ENCODE measurements at regions not wholly inside any gene's neighbourhood (a gene's known extent, or its start where the extent isn't known, plus 50 kb on each side); places are given as distances from the start of the nearest gene placed in this dataset.
"Not testable (repeated sequence)": the region's sequence is repeated elsewhere in the genome, so short reads cannot be mapped to it uniquely, and the experiment has no call there.

DNA sequence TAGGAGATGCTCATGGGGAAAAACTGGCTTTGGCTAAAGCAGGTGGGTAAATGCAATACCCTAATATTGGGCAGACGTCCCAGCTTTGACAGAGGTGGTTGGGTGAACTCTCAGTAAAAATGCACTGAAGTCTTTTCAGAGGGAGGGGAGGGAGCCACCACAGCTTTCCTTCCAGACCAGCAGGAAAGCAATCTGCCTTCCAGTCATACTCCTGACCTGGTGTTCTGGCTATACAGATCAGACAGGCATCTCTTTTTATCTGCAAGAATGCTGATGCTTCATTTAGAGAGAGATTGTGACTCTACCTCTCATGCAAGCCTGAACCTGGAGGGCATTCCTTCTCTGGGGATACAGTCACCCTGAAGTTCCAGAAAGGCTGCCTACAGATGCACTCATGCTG lies 52.6 kb upstream of the ICA1 start:
- no peak for DNase-seq

DNA sequence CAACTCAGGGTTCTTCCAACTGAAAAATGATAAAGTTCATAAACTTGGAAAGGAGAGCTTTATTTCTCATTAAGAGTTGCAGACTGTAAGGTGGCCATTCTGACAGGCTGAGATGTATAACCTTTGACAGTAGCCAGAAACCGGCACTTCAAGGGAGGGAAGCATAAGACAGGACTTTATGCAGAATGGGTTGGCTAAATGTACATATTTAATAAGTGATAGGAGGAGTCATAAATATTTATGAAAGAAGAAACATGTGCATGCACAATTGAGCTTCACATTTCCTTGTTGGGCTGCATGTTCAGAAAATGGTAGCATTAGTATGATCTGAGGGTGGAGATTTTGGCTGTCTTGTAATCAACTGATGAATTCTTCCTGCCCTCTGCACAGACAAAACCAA lies 57.1 kb upstream of the ICA1 start:
- DNase-seq: no peak

DNA sequence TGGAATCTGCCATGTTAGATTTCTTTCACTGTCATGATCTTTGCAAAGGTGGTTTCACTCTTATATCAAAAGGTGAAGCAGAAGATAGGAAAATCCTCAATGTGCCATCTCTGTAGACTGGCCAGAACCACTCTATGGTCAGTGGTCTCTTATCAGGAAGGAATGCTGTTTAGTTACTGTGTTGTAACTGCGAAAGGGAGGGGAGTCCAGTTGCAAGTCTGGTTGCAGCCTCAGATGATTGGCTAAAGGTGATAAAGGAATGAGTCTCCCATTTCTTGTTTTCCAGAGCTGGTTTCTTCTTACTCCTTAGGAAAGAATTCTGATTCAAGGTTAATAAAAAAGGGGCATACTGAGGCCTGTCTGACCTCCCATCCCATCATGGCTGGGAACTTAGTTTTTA lies 58.2 kb upstream of the ICA1 start:
- no peak for DNase-seq

DNA sequence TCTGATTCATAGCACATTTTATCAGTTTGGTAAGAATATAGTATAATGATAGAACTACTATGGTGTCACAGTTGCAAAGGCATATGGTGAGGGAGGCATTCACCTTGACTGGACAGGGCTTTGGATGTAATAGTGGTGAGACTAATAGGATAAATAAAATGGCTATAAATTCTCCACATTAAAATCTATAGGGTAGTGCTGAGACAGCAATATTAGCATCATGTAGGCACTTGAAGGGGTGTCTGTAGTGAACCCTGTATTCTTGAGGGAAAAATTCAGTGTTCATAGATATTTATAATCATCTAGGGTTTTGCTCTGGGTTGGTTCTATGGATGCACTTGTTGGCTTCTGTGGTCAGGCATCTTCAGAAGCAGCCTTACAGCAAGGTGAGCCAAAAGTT lies 59.3 kb upstream of the ICA1 start:
- DNase-seq: no peak

GRCh38 chr7:8322667-8323066 lies 60.7 kb upstream of the ICA1 start:
- no peak for DNase-seq

DNA sequence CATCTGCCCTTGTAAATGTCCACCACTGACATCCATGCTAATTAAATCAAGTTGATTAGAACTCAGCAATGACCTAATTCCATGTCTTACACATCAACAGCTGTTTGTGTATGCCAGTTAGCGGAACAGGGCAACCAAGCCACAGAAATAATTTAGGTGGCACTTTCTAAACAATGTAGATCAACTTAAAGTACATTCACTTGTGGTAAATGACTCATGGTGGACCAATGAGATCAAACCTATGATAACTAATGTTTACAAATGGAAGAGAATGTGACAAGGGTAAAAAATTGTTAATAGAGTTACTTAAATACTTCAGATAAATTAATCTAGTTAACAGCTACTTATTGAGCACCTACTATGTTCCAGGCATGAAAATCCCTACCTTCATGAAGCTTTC lies 63.1 kb upstream of the ICA1 start:
- no peak for DNase-seq

GRCh38 chr7:8327199-8327598 lies 65.2 kb upstream of the ICA1 start:
- DNase-seq: no peak

DNA sequence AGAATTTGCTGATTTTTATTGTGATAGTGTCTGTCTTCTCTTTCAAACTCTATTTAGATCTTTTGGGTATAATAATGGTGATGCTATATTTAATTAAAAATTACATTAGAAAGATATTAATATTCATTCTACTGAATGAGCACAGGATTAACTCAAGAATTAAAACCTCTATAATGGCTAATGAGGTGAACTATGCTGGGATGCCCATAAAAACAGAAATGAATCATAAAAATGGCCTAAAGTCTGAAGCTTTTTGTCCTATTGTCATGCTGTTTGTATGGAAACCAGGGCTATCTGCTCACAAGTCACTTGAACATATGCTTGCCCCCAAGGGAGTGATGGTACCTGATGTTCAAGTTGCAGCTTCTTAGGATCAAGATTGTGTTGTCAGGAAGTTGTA lies 76.2 kb upstream of the ICA1 start:
- DNase-seq: no peak

- DNase-seq: no peak
Observed at GRCh38 chr7:8343556-8343955, 81.6 kb upstream of the ICA1 start.

DNA sequence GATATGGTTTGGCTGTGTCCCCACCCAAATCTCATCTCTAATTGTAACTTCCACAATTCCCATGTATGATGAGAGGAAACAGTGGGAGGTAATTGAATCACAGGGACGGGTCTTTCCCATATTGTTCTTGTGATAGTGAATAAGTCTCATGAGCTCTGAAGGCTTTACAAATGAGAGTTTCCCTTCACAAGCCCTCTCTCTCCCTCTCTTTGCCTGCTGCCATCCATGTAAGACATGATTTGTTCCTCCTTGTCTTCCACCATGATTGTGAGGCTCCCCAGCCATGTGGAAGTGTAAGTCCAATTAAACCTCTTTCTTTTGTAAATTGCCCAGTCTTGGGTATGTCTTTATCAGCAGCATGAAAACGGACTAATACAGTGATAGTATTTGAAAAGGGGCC lies 85.4 kb upstream of the ICA1 start:
- not testable (repeated sequence) for DNase-seq

- DNase-seq: not testable (repeated sequence)
Observed at GRCh38 chr7:8351654-8352053, 81.8 kb upstream of the NXPH1 start.

DNA sequence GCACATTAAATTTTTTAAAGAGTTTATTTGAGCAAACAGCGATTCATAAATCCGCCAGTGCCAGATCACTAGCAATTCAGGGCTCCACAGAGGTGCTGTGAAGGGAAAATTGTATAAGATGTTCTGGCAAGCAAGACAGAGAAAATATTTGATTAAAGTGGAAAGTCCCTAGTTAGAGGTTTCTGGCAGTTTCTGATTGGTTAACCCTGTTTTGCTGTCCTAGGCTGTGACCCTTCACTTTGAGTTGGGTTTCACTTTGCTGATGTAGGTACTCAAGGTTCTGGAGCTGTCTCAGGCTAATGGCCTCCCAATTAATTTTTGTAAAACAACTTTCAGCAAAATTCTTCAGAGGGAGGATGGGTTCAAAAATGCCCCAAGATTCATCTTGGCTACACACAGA lies 79.4 kb upstream of the NXPH1 start:
- DNase-seq: no peak

DNA sequence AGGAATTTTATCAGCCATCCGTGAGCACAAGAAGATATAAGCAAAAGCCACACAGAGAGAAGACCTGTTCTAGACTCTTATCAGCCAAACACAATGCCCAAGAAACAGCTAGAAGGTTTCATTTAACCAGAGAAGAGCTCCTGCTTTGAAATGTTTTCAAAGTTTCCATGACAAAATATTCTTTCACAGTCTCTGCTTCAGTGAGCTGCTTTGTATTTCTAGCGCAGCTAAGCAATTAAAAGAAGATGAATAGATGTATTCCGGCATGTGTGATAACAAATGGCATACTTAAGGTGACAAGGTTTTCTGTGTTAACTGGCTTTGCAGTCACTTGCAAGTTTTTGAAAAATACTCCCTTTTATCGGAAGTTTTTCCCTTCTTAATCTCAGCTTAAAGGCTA lies 78.9 kb upstream of the NXPH1 start:
- no peak for DNase-seq

GRCh38 chr7:8356071-8356470 lies 77.3 kb upstream of the NXPH1 start:
- no peak for DNase-seq

- no peak for DNase-seq
Observed at GRCh38 chr7:8357536-8357935, 75.9 kb upstream of the NXPH1 start.

- no peak for DNase-seq
Observed at GRCh38 chr7:8360564-8361153, 72.8 kb upstream of the NXPH1 start.

GRCh38 chr7:8362723-8363369 lies 70.6 kb upstream of the NXPH1 start:
- no peak for DNase-seq

GRCh38 chr7:8363407-8364015 lies 69.9 kb upstream of the NXPH1 start:
- no peak for DNase-seq

DNA sequence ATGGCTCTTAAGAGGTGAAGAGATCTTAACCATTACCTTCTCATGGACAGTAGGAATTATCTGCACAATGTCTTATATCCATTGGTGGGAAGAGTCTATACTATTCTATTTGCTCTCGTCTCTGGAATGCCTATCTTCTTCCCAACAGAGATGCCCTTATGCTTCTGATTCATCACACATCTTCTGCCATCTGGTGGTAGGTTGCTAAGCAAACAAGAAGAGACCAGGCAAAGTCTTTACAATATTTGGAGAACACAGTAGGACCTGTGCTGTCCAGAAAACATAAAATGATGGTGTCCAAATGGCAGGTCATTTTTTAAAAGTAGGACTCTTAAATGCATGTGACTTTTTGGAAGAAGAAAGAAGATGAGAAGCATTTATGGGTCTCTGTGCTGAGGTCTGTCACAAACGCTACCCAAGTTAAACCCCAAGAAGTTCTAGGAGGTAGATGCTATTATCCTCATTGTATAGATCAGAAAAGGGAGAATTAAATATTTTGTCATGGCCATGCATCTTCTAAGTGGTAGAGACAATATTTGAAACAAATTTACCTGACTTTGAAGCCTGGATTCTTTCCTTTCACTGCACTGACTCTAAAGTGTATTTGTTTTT lies 67.8 kb upstream of the NXPH1 start:
- DNase-seq: peak; percentile 49

- DNase-seq: not testable (repeated sequence)
Observed at GRCh38 chr7:8368007-8368406, 65.4 kb upstream of the NXPH1 start.

GRCh38 chr7:8371742-8372141 lies 61.7 kb upstream of the NXPH1 start:
- DNase-seq: no peak

DNA sequence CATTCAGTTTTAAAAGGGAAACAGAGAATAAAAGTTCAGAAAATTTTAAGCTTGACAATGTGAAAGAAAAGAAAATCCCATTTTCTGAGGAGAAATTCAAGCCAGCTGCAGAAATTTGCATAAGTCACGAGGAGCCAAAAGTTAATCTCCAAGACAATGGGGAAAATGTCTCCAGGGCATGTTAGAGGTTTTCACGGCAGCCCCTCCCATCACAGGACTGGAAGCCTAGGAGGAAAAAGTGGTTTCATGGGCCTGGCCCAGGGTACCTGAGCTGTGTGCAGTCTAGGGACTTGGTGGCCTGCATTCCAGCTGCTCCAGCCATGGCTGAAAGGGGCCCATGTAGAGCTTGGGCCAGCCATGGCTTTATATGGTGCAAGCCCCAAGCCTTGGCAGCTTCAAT lies 59.6 kb upstream of the NXPH1 start:
- DNase-seq: no peak

DNA sequence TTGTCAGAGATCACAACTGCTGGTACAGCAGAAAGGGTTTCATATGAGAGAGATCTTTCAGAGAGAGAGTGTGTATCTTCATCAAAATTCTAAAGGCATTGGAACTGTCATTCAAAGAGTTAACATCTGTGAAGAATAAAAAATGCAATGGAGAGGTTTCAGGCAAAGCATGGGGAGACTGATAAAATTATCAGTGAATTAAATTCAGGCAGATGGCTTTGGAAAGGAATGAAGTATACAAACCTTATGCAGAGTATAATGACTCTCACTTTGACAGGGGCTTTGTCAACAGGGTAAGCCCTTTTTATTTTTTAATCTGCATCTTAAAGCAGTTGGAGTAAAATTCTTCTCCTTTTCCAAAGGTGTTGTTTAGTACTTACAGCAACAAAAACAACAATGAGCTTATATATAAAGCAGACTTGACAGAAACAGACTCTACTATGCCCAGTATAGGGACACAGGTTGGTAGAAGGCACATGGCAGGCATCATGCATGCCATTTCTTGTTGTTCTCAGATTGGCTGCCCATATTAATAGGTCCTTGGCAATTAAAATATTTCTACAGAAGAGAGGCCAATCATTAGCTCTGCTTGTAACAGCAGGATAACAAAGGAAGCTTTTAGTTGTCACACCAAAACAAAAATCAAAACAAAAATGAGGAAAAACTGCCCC lies 54.9 kb upstream of the NXPH1 start:
- DNase-seq: no peak

DNA sequence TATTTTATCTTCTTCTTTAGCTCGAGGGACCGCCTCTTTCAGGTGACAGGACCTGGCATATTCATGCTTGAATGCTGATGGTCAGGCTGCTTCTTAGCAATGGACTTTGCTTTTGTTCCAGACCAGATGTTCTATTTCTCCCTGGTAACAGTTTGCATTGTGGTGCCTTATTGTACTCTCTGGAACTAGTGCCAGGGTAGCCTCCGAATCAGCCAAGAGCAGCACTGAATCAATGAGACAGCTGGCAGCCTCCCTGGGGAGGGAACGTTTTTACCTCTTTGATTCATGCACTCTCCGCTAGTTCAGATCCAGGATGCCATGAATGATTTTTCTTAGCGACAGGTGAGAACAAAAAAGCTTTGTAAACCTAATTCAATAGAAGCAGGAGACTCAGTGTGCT lies 54.1 kb upstream of the NXPH1 start:
- peak; percentile 81 for DNase-seq

All from DMS 273 treated with DMSO at 0.1 percent for 48 hours (cell line).